ENCODE measurements at regions not wholly inside any gene's neighbourhood (a gene's known extent, or its start where the extent isn't known, plus 50 kb on each side); places are given as distances from the start of the nearest gene placed in this dataset.

DNA sequence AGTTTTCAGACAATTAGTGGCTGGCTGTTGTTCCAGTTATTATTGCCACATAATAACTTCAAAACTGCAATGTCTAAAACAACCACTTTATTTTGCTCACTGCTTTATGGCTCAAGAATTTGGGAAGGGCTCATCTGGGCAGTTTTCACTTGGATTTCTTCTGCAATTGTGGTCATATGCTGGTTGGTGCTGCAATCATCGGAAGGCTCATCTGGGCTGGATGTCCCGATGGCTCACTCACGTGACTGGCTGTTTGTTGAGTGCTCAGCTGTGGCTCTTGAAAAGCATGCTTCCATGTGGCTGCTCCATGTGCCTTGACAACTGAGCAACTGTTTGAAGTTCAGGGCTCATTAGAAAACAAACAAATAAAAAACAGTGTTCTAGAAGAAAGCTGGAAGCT is 1032.5 kb downstream of the DTWD2 start:
- FAIRE-seq = no peak
- H3K79me2 ChIP-seq (ENCODE audit: control insufficient read depth, insufficient read depth, low read length) = no peaks in the 10 kb centered on the region
- intact Hi-C loops (cut with micrococcal nuclease; ENCODE audit: unreplicated experiment) = no loop called here
- H3K4me1 ChIP-seq (ENCODE audit: control insufficient read depth, insufficient read depth, low read length) = no peaks in the 10 kb centered on the region
- in situ Hi-C loops (cut with MboI) = no loop called here
- no peak for DNase-seq (ENCODE audit: low read depth, low spot score)
- no peak overlapping the region for H2AFZ ChIP-seq (ENCODE audit: control insufficient read depth, low read depth, low read length)
- POLR2A ChIA-PET = no interaction called here
- no peak overlapping the region for H3K4me3 ChIP-seq
- H3K9ac ChIP-seq (ENCODE audit: control insufficient read depth, insufficient read depth, low read length) = no peak overlapping the region
- no peaks in the 10 kb centered on the region for H4K20me1 ChIP-seq (ENCODE audit: control insufficient read depth, insufficient read depth)
- 78% methylated on average over 3 of the region's 3 CpGs for WGBS (ENCODE audit: insufficient coverage, insufficient replicate concordance, low lambda C conversion rate, missing lambda C conversion rate)
- no peak overlapping the region for H3K27ac ChIP-seq (ENCODE audit: control insufficient read depth, insufficient read depth)
- no peak for TF ChIP-seq YBX1 (IDR thresholded peaks at IDR 0.05)
- TF ChIP-seq SMARCA5 (IDR thresholded peaks at IDR 0.05) = no peak
- no peak for TF ChIP-seq ZZZ3 (IDR thresholded peaks at IDR 0.05; ENCODE audit: control insufficient read depth, insufficient read length, low read depth)
- TF ChIP-seq GATAD2B (conservative IDR thresholded peaks at IDR 0.05; ENCODE audit: low read depth) = no peak
- TF ChIP-seq, protein P1, sequence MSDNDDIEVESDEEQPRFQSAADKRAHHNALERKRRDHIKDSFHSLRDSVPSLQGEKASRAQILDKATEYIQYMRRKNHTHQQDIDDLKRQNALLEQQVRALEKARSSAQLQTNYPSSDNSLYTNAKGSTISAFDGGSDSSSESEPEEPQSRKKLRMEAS (IDR thresholded peaks at IDR 0.05; ENCODE audit: low read depth, low read length) = no peak
- TF ChIP-seq, protein P2, sequence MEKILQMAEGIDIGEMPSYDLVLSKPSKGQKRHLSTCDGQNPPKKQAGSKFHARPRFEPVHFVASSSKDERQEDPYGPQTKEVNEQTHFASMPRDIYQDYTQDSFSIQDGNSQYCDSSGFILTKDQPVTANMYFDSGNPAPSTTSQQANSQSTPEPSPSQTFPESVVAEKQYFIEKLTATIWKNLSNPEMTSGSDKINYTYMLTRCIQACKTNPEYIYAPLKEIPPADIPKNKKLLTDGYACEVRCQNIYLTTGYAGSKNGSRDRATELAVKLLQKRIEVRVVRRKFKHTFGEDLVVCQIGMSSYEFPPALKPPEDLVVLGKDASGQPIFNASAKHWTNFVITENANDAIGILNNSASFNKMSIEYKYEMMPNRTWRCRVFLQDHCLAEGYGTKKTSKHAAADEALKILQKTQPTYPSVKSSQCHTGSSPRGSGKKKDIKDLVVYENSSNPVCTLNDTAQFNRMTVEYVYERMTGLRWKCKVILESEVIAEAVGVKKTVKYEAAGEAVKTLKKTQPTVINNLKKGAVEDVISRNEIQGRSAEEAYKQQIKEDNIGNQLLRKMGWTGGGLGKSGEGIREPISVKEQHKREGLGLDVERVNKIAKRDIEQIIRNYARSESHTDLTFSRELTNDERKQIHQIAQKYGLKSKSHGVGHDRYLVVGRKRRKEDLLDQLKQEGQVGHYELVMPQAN (conservative IDR thresholded peaks at IDR 0.05) = no peak
- no peak for TF ChIP-seq MTA3 (IDR thresholded peaks at IDR 0.05; ENCODE audit: borderline replicate concordance, low read length)
- SMC1A ChIA-PET (ENCODE audit: uncharacterized antibody, unreplicated experiment) = no interaction called here
- CTCF ChIA-PET = no interaction called here
- ATAC-seq = no peak
- BruUV-seq (replicated peaks) = no TSS peak
- H3K36me3 ChIP-seq (ENCODE audit: control insufficient read depth in 2 of 2, insufficient read depth in 2 of 2, low read length in 1 of 2) = no peaks in the 10 kb centered on the region
- no peaks in the 10 kb centered on the region for H3K27me3 ChIP-seq (replicated peaks in 1 of 2; ENCODE audit: control insufficient read depth in 2 of 2, insufficient read depth in 2 of 2, low read length in 1 of 2)
- H3K9me3 ChIP-seq (replicated peaks; ENCODE audit: control insufficient read depth, insufficient read depth, low read length) = no peaks in the 10 kb centered on the region
- H3K4me2 ChIP-seq (ENCODE audit: control insufficient read depth, insufficient read depth) = no peak overlapping the region
- RAD21 ChIA-PET (ENCODE audit: unreplicated experiment) = no interaction called here

DNA sequence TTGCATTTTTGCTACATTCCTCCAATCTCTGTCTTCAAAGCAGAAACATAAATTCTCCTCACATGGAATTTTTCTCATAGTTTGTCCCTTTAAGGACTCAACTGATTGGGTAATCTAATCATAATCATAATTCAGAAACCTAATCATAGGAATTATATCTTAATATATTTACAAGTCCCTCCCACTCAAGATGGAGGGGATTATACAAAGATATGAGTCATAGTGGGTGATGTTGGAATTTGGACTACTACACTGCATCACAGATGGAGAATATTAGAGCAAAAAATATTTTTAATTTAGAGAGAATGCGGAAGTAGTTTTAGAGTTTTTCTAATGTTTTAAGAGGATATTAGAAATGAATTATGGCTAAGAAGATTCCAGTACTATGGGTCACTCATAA is 1034.0 kb downstream of the DTWD2 start:
- ATAC-seq = no peak
- TF ChIP-seq RFX5 (IDR thresholded peaks at IDR 0.05; ENCODE audit: low read depth, low read length) (no peak), POLR2A (IDR thresholded peaks at IDR 0.05; ENCODE audit: low read depth, low read length) (no peak), HCFC1 (IDR thresholded peaks at IDR 0.05; ENCODE audit: low read length) (no peak), HDAC2 (IDR thresholded peaks at IDR 0.05) (no peak), CBX5 (IDR thresholded peaks at IDR 0.05; ENCODE audit: low read depth) (no peak), MYB (IDR thresholded peaks at IDR 0.05; ENCODE audit: borderline replicate concordance, low read depth, low read length) (no peak), EP300 (IDR thresholded peaks at IDR 0.05; ENCODE audit: borderline replicate concordance in 1 of 2, control insufficient read depth in 1 of 2, low read depth in 2 of 2, low read length in 2 of 2) (no peak), RBBP5 (conservative IDR thresholded peaks at IDR 0.05) (no peak)
- TF ChIP-seq, protein P3, sequence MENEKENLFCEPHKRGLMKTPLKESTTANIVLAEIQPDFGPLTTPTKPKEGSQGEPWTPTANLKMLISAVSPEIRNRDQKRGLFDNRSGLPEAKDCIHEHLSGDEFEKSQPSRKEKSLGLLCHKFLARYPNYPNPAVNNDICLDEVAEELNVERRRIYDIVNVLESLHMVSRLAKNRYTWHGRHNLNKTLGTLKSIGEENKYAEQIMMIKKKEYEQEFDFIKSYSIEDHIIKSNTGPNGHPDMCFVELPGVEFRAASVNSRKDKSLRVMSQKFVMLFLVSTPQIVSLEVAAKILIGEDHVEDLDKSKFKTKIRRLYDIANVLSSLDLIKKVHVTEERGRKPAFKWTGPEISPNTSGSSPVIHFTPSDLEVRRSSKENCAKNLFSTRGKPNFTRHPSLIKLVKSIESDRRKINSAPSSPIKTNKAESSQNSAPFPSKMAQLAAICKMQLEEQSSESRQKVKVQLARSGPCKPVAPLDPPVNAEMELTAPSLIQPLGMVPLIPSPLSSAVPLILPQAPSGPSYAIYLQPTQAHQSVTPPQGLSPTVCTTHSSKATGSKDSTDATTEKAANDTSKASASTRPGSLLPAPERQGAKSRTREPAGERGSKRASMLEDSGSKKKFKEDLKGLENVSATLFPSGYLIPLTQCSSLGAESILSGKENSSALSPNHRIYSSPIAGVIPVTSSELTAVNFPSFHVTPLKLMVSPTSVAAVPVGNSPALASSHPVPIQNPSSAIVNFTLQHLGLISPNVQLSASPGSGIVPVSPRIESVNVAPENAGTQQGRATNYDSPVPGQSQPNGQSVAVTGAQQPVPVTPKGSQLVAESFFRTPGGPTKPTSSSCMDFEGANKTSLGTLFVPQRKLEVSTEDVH (IDR thresholded peaks at IDR 0.05; ENCODE audit: low read depth, partially characterized antibody) = no peak

More for the DNA sequence above, 1034.0 kb downstream of the DTWD2 start:
- Histone ChIP-seq H3K27me3 (replicated peaks in 1 of 2; ENCODE audit: control insufficient read depth in 2 of 2, insufficient read depth in 2 of 2, low read length in 1 of 2) (no peaks in the 10 kb centered on the region), H3K79me2 (ENCODE audit: control insufficient read depth, insufficient read depth, low read length) (no peaks in the 10 kb centered on the region), H2AFZ (ENCODE audit: control insufficient read depth, low read depth, low read length) (no peak overlapping the region), H3K9me3 (replicated peaks; ENCODE audit: control insufficient read depth, insufficient read depth, low read length) (no peaks in the 10 kb centered on the region), H3K27ac (ENCODE audit: control insufficient read depth, insufficient read depth) (no peak overlapping the region), H3K36me3 (ENCODE audit: control insufficient read depth in 2 of 2, insufficient read depth in 2 of 2, low read length in 1 of 2) (no peaks in the 10 kb centered on the region), H3K4me1 (ENCODE audit: control insufficient read depth, insufficient read depth, low read length) (no peaks in the 10 kb centered on the region), H4K20me1 (ENCODE audit: control insufficient read depth, insufficient read depth) (no peaks in the 10 kb centered on the region), H3K9ac (ENCODE audit: control insufficient read depth, insufficient read depth, low read length) (no peak overlapping the region), H3K4me2 (ENCODE audit: control insufficient read depth, insufficient read depth) (no peak overlapping the region), H3K4me3 (no peak overlapping the region)
- RAD21 ChIA-PET (ENCODE audit: unreplicated experiment) = no interaction called here
- CTCF ChIA-PET = no interaction called here
- FAIRE-seq (no peak), DNase-seq (ENCODE audit: low read depth, low spot score) (no peak)
- SMC1A ChIA-PET (ENCODE audit: uncharacterized antibody, unreplicated experiment) = no interaction called here
- in situ Hi-C loops (cut with MboI) = no loop called here
- intact Hi-C loops (cut with micrococcal nuclease; ENCODE audit: unreplicated experiment) = no loop called here
- WGBS (ENCODE audit: insufficient coverage, insufficient replicate concordance, low lambda C conversion rate, missing lambda C conversion rate) = 94% methylated on average over 1 of the region's 1 CpG
- POLR2A ChIA-PET = no interaction called here
- BruUV-seq (replicated peaks) = no TSS peak

Data from GM12878 (cell line).